ENCODE measurements at regions not wholly inside any gene's neighbourhood (a gene's known extent, or its start where the extent isn't known, plus 50 kb on each side); places are given as distances from the start of the nearest gene placed in this dataset.

DNA sequence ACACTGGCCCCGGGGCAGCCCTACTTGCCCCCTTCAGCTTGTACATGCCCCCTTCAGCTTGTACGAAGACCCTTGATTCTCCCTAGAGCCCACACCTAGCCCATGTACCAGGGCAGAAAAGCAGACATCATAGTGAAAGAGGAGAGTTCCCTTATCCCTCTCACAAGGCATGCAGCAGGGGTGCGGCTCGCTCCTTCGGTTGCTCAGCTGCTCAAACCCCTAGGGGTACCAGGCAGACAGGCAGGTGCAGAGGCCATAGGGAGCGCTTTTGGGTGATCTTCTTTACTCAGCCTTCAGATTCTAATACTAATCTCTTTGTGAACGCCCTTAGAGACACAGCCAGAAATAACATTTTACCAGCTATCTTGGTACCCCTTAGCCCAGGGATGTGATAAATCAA, 286.3 kb downstream of the NPIPA8 start:
- Mint-ChIP-seq H3K4me1 (ENCODE audit: low read depth) (no peaks in the 10 kb centered on the region), H3K9me3 (ENCODE audit: low read depth) (no peaks in the 10 kb centered on the region), H3K27me3 (peaks cover 6% of the 10 kb centered on the region), H3K4me3 (no peak overlapping the region), H3K27ac (no peak overlapping the region), H3K36me3 (no peaks in the 10 kb centered on the region)

DNA sequence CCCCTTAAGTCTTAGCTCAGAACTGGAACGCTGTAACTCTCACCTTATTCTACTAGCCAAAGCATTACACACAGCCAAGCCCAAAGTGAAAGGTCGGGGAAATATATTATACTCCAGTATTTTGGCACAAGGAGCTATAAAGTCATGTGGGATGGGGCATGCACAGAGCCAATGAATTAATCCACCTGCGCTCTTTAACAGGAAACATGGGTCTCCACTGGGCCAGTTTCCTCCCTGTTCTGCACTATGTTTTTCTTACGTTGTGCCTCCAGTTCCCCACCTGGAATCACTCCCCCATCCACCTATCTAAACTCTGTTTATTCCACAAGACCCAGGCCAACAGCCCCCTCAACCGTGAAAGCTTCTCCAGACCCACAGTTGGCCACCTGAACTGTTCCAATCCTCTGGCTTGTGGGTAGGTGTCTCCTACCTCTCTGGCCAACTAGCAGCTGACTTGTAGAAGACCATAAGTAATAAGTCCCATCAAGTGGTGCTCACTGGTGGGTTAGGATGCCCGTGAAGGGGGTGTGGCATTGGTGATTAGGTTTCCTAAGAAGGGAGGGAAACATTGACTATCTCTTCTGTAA, 286.9 kb downstream of the NPIPA8 start:
- no peak overlapping the region for H3K4me3 Mint-ChIP-seq
- no peak overlapping the region for H3K27ac Mint-ChIP-seq
- peaks cover 6% of the 10 kb centered on the region for H3K27me3 Mint-ChIP-seq
- no peaks in the 10 kb centered on the region for H3K4me1 Mint-ChIP-seq (ENCODE audit: low read depth)
- no peaks in the 10 kb centered on the region for H3K36me3 Mint-ChIP-seq
- no peaks in the 10 kb centered on the region for H3K9me3 Mint-ChIP-seq (ENCODE audit: low read depth)

DNA sequence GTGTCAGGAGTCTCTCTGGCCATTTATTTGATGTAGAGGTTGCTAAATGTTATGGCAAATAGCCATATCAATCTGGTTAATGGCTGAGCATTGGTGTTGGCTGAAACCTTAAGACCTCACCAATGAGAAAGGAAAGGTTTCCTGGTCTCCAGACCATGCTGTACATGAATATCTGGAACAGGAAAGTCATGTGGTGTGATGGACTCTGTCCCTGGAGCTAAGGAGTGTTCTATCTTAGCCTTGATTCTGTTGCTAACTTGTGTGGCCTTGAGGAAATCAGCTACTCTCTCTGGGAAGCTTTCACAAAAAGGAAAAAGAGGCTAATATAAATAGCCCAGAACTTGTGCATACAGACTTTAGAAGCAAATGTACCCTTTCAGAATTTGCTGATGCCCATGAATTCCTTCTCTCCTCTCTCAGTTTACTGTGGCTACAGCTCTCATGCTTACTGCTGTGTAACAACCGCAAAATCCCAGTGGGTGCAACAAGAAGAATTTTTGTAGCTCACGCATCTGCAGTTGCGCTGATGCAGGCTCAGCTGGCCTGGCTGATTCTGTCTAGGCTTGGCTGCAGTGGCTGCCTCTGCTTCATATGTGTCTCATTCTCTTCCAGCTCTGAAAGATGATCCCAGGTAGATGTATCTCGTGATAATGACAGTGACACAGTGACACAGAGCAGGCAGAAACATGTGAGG, 287.5 kb downstream of the NPIPA8 start:
- Mint-ChIP-seq H3K4me1 (ENCODE audit: low read depth) (no peaks in the 10 kb centered on the region), H3K9me3 (ENCODE audit: low read depth) (no peaks in the 10 kb centered on the region), H3K27me3 (peaks cover 7% of the 10 kb centered on the region), H3K27ac (no peak overlapping the region), H3K36me3 (no peaks in the 10 kb centered on the region), H3K4me3 (no peak overlapping the region)

DNA sequence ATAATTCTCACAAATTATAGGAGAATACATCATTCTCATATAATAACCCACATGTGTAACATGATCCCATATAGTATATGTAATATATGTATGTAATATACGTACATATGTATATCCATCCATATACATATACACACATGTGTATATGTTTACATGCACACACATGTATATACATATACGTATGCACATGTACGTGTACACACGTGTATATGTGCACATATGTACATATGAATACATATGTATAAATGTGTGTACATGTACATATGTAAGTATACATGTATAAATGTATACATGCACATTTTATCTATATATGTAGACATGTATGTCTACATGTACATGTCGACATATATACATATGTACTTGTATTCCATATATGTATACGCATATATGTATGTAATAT, 288.8 kb downstream of the NPIPA8 start:
- Mint-ChIP-seq H3K27me3 (peaks cover 8% of the 10 kb centered on the region), H3K4me1 (ENCODE audit: low read depth) (no peaks in the 10 kb centered on the region), H3K4me3 (no peak overlapping the region), H3K9me3 (ENCODE audit: low read depth) (no peaks in the 10 kb centered on the region), H3K27ac (no peak overlapping the region), H3K36me3 (no peaks in the 10 kb centered on the region)

DNA sequence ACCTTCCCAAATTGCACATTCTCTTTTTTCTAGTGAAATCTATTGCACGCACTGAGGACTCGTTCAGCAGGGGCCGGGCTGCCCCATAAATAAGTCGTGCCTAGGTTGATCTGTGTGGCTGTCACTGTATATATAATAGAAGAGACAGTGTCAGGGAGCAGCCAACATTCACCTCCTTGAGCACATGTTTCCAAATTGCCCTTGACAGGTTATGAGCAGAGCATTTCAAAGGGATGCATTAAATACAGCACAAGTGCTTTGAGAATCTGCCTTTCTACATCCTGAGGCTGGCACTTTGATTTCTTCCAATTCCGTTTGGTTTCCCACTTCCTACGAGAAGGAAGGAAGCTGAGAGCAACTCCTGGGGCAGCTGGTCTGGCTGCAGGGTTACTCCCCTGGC, 291.2 kb downstream of the NPIPA8 start:
- Mint-ChIP-seq H3K9me3 (ENCODE audit: low read depth) (no peaks in the 10 kb centered on the region), H3K4me1 (ENCODE audit: low read depth) (no peaks in the 10 kb centered on the region), H3K27me3 (peaks cover 6% of the 10 kb centered on the region), H3K4me3 (no peak overlapping the region), H3K27ac (no peak overlapping the region), H3K36me3 (no peaks in the 10 kb centered on the region)

- Mint-ChIP-seq H3K27me3 (peaks cover 6% of the 10 kb centered on the region), H3K27ac (no peak overlapping the region), H3K4me3 (no peak overlapping the region), H3K36me3 (no peaks in the 10 kb centered on the region), H3K9me3 (ENCODE audit: low read depth) (peaks cover 4% of the 10 kb centered on the region), H3K4me1 (ENCODE audit: low read depth) (no peaks in the 10 kb centered on the region)
Observed at GRCh38 chr16:18041864-18042834, 294.4 kb downstream of the NPIPA8 start.

DNA sequence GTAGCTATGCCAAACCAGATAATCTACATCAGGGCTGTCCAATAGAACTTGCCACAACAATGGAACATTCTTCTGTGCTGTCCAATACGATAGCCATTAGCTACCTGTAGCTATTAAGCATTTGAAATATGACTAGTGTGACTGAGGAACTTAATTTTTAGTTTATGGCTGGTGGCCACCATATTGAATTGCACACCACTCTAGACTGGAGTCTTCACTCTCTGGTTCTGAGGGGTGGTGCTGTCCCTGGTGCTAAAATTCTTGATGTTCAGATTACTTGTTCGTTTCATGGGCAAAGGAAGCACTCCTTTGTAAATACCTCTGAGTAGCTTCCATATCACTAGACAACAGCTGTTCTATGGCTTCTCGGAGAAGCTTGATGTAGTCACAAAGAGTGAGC, 296.6 kb downstream of the NPIPA8 start:
- H3K4me3 Mint-ChIP-seq: no peak overlapping the region
- peaks cover 4% of the 10 kb centered on the region for H3K9me3 Mint-ChIP-seq (ENCODE audit: low read depth)
- no peaks in the 10 kb centered on the region for H3K4me1 Mint-ChIP-seq (ENCODE audit: low read depth)
- peaks cover 9% of the 10 kb centered on the region for H3K27me3 Mint-ChIP-seq
- H3K27ac Mint-ChIP-seq: no peak overlapping the region
- H3K36me3 Mint-ChIP-seq: no peaks in the 10 kb centered on the region

DNA sequence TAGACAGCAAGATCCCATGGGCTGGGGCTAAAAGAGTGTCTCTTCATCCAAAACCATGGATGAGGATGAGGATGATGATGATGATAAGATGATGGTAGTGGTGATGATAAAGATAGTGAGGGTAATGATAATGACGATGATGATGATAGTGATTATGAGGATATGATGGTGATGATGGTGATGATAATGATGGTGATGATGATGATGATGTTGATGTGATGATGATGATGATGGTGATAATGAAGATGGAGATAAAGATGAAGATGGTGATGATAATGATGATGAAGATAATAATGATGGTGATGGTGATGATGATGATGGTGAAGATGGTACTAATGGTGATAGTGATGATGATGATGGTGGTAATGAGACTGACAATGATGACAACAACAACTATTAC, 299.5 kb downstream of the NPIPA8 start:
- Mint-ChIP-seq H3K9me3 (ENCODE audit: low read depth) (peaks cover 4% of the 10 kb centered on the region), H3K4me3 (no peak overlapping the region), H3K27me3 (peaks cover 11% of the 10 kb centered on the region), H3K36me3 (no peaks in the 10 kb centered on the region), H3K27ac (no peak overlapping the region), H3K4me1 (ENCODE audit: low read depth) (no peaks in the 10 kb centered on the region)

DNA sequence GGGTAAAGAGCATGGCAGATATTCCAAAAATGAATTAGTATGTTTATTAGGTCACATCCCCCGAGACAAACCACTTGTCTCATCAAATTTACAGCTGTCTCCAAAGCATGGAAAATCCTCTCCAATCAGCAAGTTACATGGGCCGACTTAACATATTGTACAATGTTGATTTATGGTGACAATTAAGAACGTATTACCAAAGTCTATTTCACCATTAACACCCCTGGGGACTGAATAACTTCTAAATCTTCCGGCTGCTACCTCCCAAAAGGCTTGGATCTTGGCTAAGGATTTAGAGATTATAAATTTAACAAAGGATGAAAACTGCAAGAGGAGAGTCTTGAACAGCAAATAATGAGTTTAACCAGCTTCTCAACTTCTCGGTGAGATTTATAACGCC, 311.9 kb downstream of the NPIPA8 start:
- Mint-ChIP-seq H3K4me1 (ENCODE audit: low read depth) (no peaks in the 10 kb centered on the region), H3K27me3 (peaks cover 25% of the 10 kb centered on the region), H3K36me3 (no peaks in the 10 kb centered on the region), H3K9me3 (ENCODE audit: low read depth) (no peaks in the 10 kb centered on the region), H3K4me3 (no peak overlapping the region), H3K27ac (no peak overlapping the region)

- H3K4me1 Mint-ChIP-seq (ENCODE audit: low read depth): no peaks in the 10 kb centered on the region
- H3K36me3 Mint-ChIP-seq: no peaks in the 10 kb centered on the region
- H3K9me3 Mint-ChIP-seq (ENCODE audit: low read depth): no peaks in the 10 kb centered on the region
- H3K4me3 Mint-ChIP-seq: no peak overlapping the region
- peaks cover 9% of the 10 kb centered on the region for H3K27me3 Mint-ChIP-seq
- H3K27ac Mint-ChIP-seq: no peak overlapping the region
Observed at GRCh38 chr16:18018376-18018775, 318.2 kb downstream of the NPIPA8 start.

- H3K27ac Mint-ChIP-seq: no peak overlapping the region
- peaks cover 4% of the 10 kb centered on the region for H3K9me3 Mint-ChIP-seq (ENCODE audit: low read depth)
- H3K27me3 Mint-ChIP-seq: peaks cover 11% of the 10 kb centered on the region
- no peak overlapping the region for H3K4me3 Mint-ChIP-seq
- H3K4me1 Mint-ChIP-seq (ENCODE audit: low read depth): no peaks in the 10 kb centered on the region
- H3K36me3 Mint-ChIP-seq: no peaks in the 10 kb centered on the region
Observed at GRCh38 chr16:18013863-18014262, 322.7 kb downstream of the NPIPA8 start.

DNA sequence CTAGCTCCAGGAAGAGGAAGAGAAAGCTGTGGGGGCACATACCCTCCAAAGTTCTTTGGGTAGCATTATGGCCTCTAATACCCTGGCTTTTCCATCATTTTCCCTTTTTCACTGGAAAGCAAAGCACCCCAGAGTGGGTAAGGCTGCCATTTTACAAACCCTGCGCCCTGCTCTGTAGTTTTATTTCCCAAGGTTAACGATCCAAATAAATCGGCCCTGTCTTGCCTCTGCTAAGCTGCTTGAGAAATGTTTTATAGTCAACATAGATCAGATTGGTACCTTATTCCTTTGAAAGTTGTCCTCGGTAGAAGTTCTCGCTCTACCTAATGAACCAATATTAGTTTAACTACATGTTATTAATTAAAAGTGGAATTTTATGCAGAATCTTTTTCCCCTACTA, 328.2 kb downstream of the NPIPA8 start:
- Mint-ChIP-seq H3K27me3 (peaks cover 5% of the 10 kb centered on the region), H3K9me3 (ENCODE audit: low read depth) (peaks cover 4% of the 10 kb centered on the region)

GRCh38 chr16:18003033-18003432, 333.5 kb downstream of the NPIPA8 start:
- H3K27me3 Mint-ChIP-seq: peaks cover 2% of the 10 kb centered on the region
- no peaks in the 10 kb centered on the region for H3K4me1 Mint-ChIP-seq (ENCODE audit: low read depth)
- H3K4me3 Mint-ChIP-seq: no peak overlapping the region
- H3K27ac Mint-ChIP-seq: no peak overlapping the region
- H3K9me3 Mint-ChIP-seq (ENCODE audit: low read depth): peaks cover 4% of the 10 kb centered on the region
- no peaks in the 10 kb centered on the region for H3K36me3 Mint-ChIP-seq

More for the DNA sequence above, 328.2 kb downstream of the NPIPA8 start:
- no peak overlapping the region for H3K27ac Mint-ChIP-seq
- H3K4me3 Mint-ChIP-seq: no peak overlapping the region
- no peaks in the 10 kb centered on the region for H3K4me1 Mint-ChIP-seq (ENCODE audit: low read depth)
- H3K36me3 Mint-ChIP-seq: no peaks in the 10 kb centered on the region

DNA sequence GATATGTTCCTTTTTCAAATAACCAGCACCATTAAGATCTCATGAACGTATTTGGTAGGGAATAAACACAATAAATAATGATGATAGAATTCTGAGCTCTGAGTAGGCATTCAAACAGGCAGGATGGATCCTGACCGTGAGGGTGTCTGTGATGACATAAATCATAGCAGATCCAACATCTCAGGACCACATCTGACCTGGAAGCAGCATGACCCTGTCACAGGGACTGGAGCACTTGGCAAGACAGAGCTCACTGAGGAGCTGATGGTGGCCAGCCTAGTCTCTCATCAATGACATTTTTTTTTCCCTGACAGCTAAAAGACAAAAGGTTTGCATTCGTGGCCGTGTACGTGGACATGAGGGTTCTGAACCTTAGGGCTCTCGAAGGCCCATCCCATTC, 337.5 kb downstream of the NPIPA8 start:
- H3K4me1 Mint-ChIP-seq (ENCODE audit: low read depth): no peaks in the 10 kb centered on the region
- H3K36me3 Mint-ChIP-seq: no peaks in the 10 kb centered on the region
- no peak overlapping the region for H3K27ac Mint-ChIP-seq
- H3K4me3 Mint-ChIP-seq: no peak overlapping the region
- H3K9me3 Mint-ChIP-seq (ENCODE audit: low read depth): peaks cover 4% of the 10 kb centered on the region
- peaks cover 13% of the 10 kb centered on the region for H3K27me3 Mint-ChIP-seq

DNA sequence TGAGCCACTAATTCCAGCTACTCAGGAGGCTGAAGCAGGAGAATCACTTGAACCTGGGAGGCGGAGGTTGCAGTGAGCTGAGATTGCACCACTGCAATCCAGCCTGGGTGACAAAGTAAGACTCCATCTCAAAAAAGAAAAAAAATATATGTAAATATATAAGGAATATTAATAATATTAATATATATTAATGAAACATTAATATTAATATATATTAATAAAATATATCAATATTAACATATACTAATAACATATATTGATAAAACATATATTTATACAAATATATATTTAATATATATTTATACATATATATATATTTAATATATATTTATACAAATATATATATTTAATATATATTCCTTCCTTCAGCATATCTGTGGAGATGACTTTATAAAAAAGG, 338.0 kb downstream of the NPIPA8 start:
- Mint-ChIP-seq H3K9me3 (ENCODE audit: low read depth) (peaks cover 4% of the 10 kb centered on the region), H3K27ac (no peak overlapping the region), H3K4me3 (no peak overlapping the region), H3K36me3 (no peaks in the 10 kb centered on the region), H3K27me3 (peaks cover 14% of the 10 kb centered on the region), H3K4me1 (ENCODE audit: low read depth) (no peaks in the 10 kb centered on the region)

All from activated naive CD8-positive, alpha-beta T cell (primary cell).